Colonic mucosa (tissue), 4 donors: ENCODE measurements at regions not wholly inside any gene's neighbourhood (a gene's known extent, or its start where the extent isn't known, plus 50 kb on each side); places are given as distances from the start of the nearest gene placed in this dataset.

ENCODE experiments used
- DNase-seq: peaks from one replicate; pipeline ENCODE4 v3.0.0-alpha.2; 2020
- H3K27ac ChIP-seq: fragments of 200-600 bp; one replicate; pipeline ENCODE4 v1.8.0; 2021
- H3K27me3 ChIP-seq: fragments of 200-600 bp; one replicate; pipeline ENCODE4 v1.8.0; 2021
- H3K36me3 ChIP-seq: fragments of 200-600 bp; one replicate; pipeline ENCODE4 v1.8.0; 2021
- H3K4me1 ChIP-seq: fragments of 200-600 bp; one replicate; pipeline ENCODE4 v1.8.0; 2021; ENCODE audit warnings: mild to moderate bottlenecking
- H3K4me3 ChIP-seq: fragments of 200-600 bp; one replicate; pipeline ENCODE4 v1.8.0; 2021
- H3K9ac ChIP-seq, 2 donors: one replicate each; pipeline ENCODE4 v1.7.0; 2013; ENCODE audit warnings: control low read depth in 2 of 2, low read depth in 2 of 2, low read length in 2 of 2
- H3K9me3 ChIP-seq: fragments of 200-600 bp; one replicate; pipeline ENCODE4 v1.8.0; 2021
- intact Hi-C: fragments of 100-400 bp; cut with DNase I; formaldehyde crosslinking; loops from one replicate; pipeline ENCODE4 v1.14.1; 2022
- TF ChIP-seq, protein P1 (sequence below): fragments of 200-600 bp; IDR thresholded peaks from one replicate; pipeline ENCODE4 v1.8.0; 2022; ENCODE audit warnings: antibody characterized with exemption, mild to moderate bottlenecking
- donor health status: healthy.
- donor health status: DM: no; HTN: no; CAD: no.
- donor health status: DM: no; HTN: no; CAD: no.

GRCh38 chr13:58908019-58908679 is 1255.6 kb downstream of the DIAPH3 start:
- TF ChIP-seq, protein P1, sequence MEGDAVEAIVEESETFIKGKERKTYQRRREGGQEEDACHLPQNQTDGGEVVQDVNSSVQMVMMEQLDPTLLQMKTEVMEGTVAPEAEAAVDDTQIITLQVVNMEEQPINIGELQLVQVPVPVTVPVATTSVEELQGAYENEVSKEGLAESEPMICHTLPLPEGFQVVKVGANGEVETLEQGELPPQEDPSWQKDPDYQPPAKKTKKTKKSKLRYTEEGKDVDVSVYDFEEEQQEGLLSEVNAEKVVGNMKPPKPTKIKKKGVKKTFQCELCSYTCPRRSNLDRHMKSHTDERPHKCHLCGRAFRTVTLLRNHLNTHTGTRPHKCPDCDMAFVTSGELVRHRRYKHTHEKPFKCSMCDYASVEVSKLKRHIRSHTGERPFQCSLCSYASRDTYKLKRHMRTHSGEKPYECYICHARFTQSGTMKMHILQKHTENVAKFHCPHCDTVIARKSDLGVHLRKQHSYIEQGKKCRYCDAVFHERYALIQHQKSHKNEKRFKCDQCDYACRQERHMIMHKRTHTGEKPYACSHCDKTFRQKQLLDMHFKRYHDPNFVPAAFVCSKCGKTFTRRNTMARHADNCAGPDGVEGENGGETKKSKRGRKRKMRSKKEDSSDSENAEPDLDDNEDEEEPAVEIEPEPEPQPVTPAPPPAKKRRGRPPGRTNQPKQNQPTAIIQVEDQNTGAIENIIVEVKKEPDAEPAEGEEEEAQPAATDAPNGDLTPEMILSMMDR = no peak
- H3K9me3 ChIP-seq = peaks cover 5% of the 10 kb centered on the region
- DNase-seq = no peak
- no peak overlapping the region for H3K4me3 ChIP-seq
- no peak overlapping the region for H3K27ac ChIP-seq
- H3K9ac ChIP-seq = no peak overlapping the region
- H3K36me3 ChIP-seq = no peaks in the 10 kb centered on the region
- no peaks in the 10 kb centered on the region for H3K27me3 ChIP-seq
- intact Hi-C loops = no loop called here
- no peaks in the 10 kb centered on the region for H3K4me1 ChIP-seq

GRCh38 chr13:58919551-58919950 is 1244.2 kb downstream of the DIAPH3 start:
- intact Hi-C loops = no loop called here
- Histone ChIP-seq H3K27me3 (no peaks in the 10 kb centered on the region), H3K36me3 (no peaks in the 10 kb centered on the region), H3K9me3 (peaks cover 4% of the 10 kb centered on the region), H3K27ac (no peak overlapping the region), H3K4me3 (no peak overlapping the region), H3K4me1 (no peaks in the 10 kb centered on the region), H3K9ac (no peak overlapping the region)
- no peak for DNase-seq
- TF ChIP-seq, protein P1 = no peak

- DNase-seq = no peak
- no peak overlapping the region for H3K4me3 ChIP-seq
- no peaks in the 10 kb centered on the region for H3K36me3 ChIP-seq
- no peaks in the 10 kb centered on the region for H3K4me1 ChIP-seq
- intact Hi-C loops = no loop called here
- TF ChIP-seq, protein P1 = no peak
- no peak overlapping the region for H3K9ac ChIP-seq
- H3K27ac ChIP-seq = no peak overlapping the region
- no peaks in the 10 kb centered on the region for H3K27me3 ChIP-seq
- H3K9me3 ChIP-seq = peaks cover 4% of the 10 kb centered on the region
Measured at GRCh38 chr13:58921129-58921528, 1242.6 kb downstream of the DIAPH3 start.

DNA sequence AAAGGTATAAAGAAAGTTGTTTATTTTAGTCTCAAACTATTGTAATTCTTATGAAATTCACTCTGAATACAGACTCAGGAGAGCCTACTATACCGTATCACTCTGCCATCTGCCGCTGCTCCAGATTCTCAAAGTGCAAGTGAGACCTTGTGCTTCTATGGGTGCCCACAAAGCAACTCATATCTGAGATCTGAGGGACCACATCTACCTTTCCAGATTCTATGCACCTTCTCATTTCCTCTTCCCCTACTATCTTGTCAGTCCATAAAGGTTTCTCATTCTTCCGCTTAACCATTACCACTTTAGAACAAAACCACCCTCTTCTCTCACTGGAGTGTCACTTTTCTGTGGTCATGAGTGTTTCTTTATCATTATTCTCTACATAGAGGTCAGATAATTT is 1236.9 kb downstream of the DIAPH3 start:
- Histone ChIP-seq H3K36me3 (no peaks in the 10 kb centered on the region), H3K4me1 (no peaks in the 10 kb centered on the region), H3K9me3 (no peaks in the 10 kb centered on the region), H3K9ac (no peak overlapping the region), H3K27me3 (no peaks in the 10 kb centered on the region), H3K4me3 (no peak overlapping the region), H3K27ac (no peak overlapping the region)
- intact Hi-C loops = no loop called here
- no peak for DNase-seq
- TF ChIP-seq, protein P1 = no peak

DNA sequence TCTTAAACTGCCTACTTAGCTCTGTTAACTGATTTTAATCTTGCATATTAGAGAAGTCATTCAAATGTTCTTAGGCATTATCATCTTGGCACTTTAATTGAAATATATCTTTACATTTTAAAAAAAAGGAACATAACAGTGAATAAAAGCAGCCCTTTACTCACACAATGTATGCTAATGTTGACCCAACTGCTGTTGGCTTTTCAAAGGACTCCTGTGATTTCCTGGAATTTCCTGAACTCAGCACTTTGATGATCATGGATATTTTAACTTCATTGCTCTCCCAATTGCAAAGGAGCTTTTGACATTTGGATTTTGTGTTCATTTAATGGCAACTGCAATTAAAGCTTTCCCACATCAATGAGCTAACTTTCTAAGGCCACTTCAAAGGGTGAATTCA is 1230.3 kb downstream of the DIAPH3 start:
- H3K27ac ChIP-seq = no peak overlapping the region
- H3K9me3 ChIP-seq = no peaks in the 10 kb centered on the region
- DNase-seq = no peak
- H3K36me3 ChIP-seq = no peaks in the 10 kb centered on the region
- H3K4me1 ChIP-seq = no peaks in the 10 kb centered on the region
- intact Hi-C loops = no loop called here
- no peaks in the 10 kb centered on the region for H3K27me3 ChIP-seq
- TF ChIP-seq, protein P1 = no peak
- no peak overlapping the region for H3K9ac ChIP-seq
- no peak overlapping the region for H3K4me3 ChIP-seq
